Head of caudate nucleus (tissue), 42 donors: ENCODE measurements at regions not wholly inside any gene's neighbourhood (a gene's known extent, or its start where the extent isn't known, plus 50 kb on each side); places are given as distances from the start of the nearest gene placed in this dataset.
"Not testable (repeated sequence)": the region's sequence is repeated elsewhere in the genome, so short reads cannot be mapped to it uniquely, and the experiment has no call there.

ENCODE experiments used
- DNase-seq, 42 donors: peaks; one replicate each; pipeline versions ENCODE4 v3.0.0 to v3.0.0-alpha.2; 2020 to 2021; ENCODE audit warnings: mixed read lengths in 7 of 42
- intact Hi-C: fragments of 100-400 bp; cut with DNase I; formaldehyde crosslinking; loops from one replicate; pipeline ENCODE4 v1.15.0; 2022

DNA sequence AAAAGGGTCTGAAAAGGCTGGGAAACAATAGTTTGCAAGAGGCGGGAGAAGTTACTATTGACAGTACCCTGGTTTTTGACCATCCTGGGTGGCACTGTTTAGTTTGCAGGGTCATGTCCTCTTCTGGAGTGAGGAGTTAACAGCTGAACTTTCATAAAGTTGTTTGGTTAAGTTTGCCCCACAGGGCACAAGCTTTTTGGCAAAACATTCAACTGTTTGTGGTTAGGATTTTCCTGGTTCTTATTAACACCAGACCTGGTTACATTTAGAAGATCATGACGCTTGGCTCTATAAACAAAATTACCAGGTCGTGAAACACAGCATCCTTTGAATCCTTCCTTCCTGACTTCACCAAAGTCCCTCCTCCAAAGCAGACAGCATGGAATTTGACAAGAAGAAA, 106.1 kb downstream of the RIN2 start:
- DNase-seq, result no peak
- intact Hi-C loops, result no loop called here

- intact Hi-C loops, result no loop called here
- no peak for DNase-seq
Measured at GRCh38 chr20:19866070-19866469, 108.0 kb downstream of the RIN2 start.

GRCh38 chr20:19867074-19867473, 109.0 kb downstream of the RIN2 start:
- intact Hi-C loops, result no loop called here
- no peak for DNase-seq

- intact Hi-C loops, result no loop called here
- DNase-seq, result peak in 26 of 42 donors; percentile 20 to 70 (median 48)
Measured at GRCh38 chr20:19867940-19868371, 109.9 kb downstream of the RIN2 start.

DNA sequence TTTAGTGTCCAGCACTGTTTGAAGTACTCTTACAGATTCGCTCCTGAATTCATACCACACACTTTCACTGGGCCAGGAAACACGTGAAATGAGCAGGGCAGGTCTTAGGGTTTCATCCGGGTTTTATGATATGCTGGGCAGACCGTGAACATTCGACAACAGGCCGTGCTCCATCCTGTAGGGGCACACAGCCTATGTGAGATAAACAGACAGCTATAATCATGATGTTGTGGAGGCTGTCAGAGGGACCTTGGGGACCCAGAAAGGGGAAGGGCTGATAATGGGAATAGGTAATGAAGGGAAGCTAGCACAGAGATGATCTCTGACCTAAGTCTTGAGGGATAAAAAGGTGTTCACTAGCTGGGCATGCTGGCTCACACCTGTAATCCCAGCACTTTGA, 110.4 kb downstream of the RIN2 start:
- intact Hi-C loops, result no loop called here
- no peak for DNase-seq

DNA sequence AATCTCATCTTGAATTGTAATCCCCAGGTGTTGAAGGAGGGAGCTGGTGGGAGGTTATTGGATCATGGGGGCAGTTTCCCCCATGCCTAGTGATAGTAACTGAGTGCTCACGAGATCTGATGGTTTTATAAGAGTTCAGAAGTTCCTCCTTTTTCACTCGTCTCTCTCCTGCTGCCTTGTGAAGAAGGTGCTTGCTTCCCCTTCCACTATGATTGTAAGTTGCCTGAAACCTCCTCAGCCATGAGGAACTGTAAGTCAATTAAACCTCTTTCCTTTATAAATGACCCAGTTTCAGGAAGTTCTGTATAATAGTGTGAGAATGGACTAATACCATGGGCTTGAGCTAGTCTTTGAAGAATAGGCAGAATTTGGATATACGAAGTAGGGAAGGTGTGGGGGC, 113.9 kb downstream of the RIN2 start:
- no peak for DNase-seq
- intact Hi-C loops, result no loop called here

- DNase-seq, result no peak
- intact Hi-C loops, result no loop called here
Measured at GRCh38 chr20:19874040-19874727, 116.1 kb downstream of the RIN2 start.

DNA sequence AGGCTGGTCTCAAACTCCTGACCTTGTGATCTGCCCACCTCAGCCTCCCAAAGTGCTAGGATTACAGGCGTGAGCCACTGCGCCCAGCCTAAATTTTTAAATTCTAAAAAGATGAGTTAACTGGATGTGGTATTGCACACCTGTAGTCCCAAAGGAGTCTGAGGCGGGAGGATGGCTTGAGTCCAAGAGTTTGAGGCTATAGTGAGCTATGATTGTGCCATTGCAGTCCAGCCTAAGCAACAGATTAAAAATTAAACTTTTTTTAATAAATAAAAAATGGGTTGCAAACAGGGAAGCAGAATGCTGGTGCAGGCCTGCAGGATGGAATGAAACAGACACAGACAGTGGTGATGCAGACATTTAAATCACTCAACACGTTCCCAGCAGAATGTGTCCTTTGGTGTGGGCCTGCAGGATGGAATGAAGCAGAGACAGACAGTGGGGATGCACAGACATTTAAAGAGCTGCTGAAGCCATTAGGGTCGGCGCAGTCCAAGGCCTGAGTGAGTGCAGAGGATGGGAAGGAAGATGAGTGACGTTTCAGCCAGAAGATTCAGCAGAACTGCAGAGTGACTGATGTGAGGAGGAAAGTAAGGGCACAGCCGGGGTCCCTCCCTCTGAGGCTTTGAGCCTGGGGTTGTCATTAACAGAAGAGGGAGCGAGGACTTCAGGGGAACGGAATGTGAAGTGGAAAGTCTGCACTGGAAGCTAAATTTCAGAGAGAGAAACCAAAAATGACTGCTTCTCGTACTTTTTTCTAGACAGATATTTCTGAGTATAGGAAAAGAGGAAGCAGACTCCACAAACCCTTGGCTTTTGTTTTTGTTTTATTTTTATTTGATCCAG, 117.5 kb downstream of the RIN2 start:
- intact Hi-C loops, result no loop called here
- DNase-seq, result peak in 1 of 42 donors; percentile 2

GRCh38 chr20:19876828-19877460, 118.9 kb downstream of the RIN2 start:
- intact Hi-C loops, result no loop called here
- no peak for DNase-seq

DNA sequence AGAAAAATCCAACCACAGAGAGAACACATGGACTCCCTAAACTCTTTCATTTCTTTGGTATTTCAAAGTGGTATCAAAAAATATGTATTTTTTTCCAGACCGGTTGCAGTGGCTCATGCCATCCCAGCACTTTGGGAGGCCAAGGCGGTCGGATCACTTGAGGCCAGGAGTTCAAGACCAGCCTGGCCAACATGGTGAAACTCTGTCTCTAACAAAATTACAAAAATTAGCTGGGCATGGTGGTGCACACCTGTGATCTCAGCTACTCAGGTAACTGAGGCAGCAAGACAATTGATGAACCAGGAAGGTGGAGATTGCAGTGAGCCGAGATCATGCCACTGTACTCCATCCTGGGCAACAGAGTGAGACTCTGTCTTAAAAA, 121.8 kb downstream of the RIN2 start:
- DNase-seq, intact Hi-C loops: not testable (repeated sequence)

- DNase-seq, result no peak
- intact Hi-C loops, result no loop called here
Measured at GRCh38 chr20:19880256-19881079, 122.4 kb downstream of the RIN2 start.

DNA sequence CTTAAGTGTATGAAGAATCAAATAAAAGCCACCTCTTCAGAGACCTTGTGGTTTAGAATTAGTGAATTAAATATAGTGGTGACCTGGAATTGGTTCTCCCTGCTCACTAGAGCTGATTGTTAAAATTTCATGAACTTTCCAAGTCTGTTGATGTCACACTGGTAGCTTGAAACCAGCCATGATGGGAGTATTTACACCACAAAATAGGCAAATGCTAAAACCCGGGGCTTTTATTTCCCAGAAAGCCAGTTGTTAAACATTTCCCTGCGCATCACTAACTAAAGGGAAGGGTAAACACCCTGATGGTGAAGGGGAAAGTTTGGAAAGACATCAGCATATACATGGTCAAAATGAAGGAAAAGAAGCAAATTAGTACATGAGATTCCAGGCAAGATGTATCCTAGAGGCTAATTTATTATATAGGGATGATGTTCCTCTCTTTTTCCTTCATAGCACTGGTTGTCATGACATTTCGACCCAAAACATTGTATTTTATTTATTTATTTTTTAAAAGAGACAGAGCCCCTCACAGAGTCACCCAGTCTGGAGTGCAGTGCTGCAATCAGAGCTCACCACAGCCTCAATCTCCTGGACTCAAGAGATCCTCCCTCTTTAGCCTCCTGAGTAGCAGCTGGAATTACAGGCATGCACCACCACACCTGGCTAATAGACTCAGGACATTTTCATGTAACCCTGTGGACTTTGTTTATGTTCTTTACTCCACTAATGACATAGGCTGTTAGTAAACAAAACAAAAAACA, 123.2 kb downstream of the RIN2 start:
- no peak for DNase-seq
- intact Hi-C loops, result no loop called here

- DNase-seq, result no peak
Measured at GRCh38 chr20:19881990-19882389, 123.9 kb downstream of the RIN2 start.

DNA sequence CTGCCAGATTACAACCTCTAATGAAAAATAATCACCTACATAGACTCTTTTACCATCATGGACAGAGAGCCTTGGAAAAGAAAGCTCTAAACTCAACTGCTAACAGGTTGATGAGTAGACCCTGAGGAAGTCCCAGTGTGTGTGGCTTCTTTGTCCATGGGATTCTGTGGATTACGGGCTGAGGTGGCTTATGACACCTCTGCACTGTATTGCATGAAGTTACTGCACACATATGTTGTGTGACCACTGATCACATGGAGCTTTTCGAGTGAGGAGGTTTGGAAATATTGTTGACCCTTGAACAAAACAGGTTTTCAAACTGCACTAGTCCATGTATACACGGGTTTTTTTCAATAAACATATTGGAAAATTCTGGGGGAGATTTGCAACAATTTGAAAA, 124.4 kb downstream of the RIN2 start:
- intact Hi-C loops, result no loop called here

More at GRCh38 chr20:19881990-19882389, 123.9 kb downstream of the RIN2 start:
- intact Hi-C loops, result no loop called here

GRCh38 chr20:19883501-19883900, 125.4 kb downstream of the RIN2 start:
- no peak for DNase-seq
- intact Hi-C loops, result no loop called here

More for the DNA sequence above, 124.4 kb downstream of the RIN2 start:
- no peak for DNase-seq

- intact Hi-C loops, result no loop called here
Measured at GRCh38 chr20:19885594-19885938, 127.5 kb downstream of the RIN2 start.

GRCh38 chr20:19885939-19886660, 128.0 kb downstream of the RIN2 start:
- DNase-seq, result peak; percentile 29 to 85 (median 61)
- intact Hi-C loops, result no loop called here

More at GRCh38 chr20:19885594-19885938, 127.5 kb downstream of the RIN2 start:
- DNase-seq, result no peak
